NCI-H82 (cell line): ENCODE measurements at regions not wholly inside any gene's neighbourhood (a gene's known extent, or its start where the extent isn't known, plus 50 kb on each side); places are given as distances from the start of the nearest gene placed in this dataset.

Experiments used
- DNase-seq: peaks from one replicate; lab custom pipeline; 2025; lab: John Stamatoyannopoulos, UW

DNA sequence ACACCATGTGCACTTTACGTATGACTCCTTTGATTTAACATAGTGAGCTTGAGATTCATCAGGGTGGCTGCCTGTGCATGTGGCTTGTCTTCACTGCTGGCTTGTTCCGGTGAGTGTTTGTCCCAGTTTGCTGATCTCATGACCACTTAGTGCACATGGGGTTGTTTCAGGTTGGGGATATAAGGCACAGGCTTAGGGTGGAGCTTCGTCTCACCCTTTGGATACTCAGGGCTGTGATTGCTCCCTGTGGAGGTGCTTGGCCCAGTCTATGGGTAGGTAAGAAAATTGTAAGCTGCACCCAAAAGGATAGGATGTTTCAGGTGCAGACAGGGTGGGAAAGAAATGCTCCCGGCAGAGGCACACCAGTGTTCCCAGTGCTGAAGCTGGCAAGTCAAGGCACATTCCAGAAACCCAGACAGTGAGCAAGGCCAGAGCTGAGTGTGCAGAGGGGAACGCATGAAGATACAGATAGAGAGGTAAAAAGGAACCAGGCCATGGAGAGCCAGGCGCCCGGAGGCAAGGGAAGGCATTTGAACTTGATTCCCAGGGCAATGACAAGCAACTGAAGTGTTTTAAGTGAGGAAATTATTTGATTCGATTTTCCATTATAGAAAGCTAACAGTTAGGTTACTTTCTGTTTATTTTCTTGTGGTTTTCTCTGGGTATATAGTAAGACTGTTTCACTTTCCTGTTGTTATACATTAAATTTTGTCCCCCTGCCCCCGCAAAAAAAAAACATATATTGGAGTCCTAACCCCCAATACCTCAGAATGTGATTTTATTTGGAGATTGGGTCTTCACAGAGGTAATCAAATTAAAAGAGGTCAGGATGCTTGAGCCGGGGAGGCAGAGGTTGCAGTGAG is 289.8 kb upstream of the KLF6 start:
- DNase-seq: no peak

GRCh38 chr10:4073912-4074311 is 288.9 kb upstream of the KLF6 start:
- DNase-seq: no peak

GRCh38 chr10:4070921-4071660 is 286.1 kb upstream of the KLF6 start:
- no peak for DNase-seq

DNA sequence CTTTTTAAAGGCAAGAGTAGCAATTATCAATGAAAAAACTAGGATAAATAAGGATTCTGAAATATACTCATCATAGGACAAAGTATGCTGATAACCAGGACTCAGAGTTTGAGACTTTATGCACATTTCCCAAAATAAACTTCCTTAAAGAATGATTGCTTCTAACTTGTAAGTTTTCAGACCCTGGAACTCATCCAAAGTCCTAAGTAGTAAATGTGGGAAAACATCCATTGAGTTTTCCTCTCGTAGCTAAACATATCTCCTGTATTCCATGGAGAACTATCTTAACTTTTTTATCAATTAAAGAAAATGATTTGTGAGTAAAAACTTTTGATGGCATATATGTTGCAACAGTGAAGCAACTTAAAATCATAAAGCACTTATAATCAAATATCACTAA is 285.2 kb upstream of the KLF6 start:
- DNase-seq: no peak

GRCh38 chr10:4069491-4069890 is 284.5 kb upstream of the KLF6 start:
- no peak for DNase-seq

- no peak for DNase-seq
These were observed 283.6 kb upstream of the KLF6 start for GRCh38 chr10:4068629-4069028.

DNA sequence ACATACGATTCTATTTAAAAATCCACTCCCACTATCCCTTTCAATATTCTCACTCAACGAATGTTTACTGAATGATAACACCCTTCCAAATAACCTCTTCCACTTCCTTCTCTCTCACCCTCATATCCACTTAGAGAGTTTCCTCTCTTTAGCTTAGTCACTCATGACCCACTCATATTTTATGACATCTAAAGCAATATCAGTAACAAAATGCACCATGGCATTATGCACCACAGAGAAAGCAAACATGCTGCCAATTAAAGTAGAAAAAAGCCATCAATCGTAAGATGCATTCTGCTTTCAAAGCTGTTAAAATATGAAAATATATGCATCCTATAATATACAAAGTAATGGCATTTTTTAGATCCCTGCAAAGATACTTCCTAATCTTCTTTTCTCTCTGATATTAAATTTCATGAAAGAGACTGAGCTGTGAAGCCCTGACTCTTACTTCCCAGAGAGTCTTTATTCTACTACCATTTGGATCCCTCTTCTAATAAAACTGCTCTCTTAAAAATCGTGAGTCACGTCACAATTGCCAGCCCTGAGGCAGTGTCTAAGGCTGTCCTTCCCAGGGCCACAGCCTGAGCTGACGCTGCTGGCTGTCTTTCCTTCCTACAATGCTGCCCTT is 283.0 kb upstream of the KLF6 start:
- DNase-seq: no peak

DNA sequence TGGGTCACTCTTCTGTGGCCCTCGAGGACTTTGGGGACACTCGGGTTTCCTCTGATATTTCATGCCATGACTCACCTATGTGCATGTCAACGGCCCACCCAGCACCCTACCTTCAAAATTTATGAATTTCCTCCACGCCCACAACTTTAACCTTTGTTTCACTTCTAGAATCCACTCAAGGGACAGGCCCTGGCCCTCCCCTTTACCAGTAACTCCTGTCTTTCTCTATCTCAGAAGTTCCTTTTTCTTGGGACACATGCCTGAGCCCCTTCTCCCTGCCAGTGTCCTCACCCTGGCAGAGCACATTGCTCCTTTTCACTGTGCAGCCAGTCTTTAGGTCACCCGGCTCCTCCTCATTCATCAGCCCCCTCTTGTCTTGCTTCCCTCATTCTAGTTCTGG is 282.5 kb upstream of the KLF6 start:
- no peak for DNase-seq

GRCh38 chr10:4066581-4067390 is 281.8 kb upstream of the KLF6 start:
- DNase-seq: no peak

DNA sequence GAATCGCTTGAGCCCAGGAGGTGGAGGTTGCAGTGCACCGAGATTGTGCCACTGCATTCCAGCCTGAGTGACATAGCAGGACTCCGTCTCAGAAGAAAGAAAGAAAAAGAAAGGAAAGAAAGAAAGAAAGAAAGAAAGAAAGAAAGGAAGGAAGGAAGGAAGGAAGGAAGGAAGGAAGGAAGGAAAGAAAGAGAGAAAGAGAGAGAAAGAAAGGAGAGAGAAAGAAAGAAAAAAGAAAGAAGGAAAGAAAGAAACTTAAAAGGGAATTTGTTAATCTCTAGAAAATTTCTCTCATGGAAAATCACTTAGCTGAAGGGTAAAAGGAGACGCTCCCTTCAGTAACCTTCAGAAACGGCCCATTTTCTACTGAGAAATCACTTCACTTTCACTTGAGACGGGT is 279.5 kb upstream of the KLF6 start:
- no peak for DNase-seq

GRCh38 chr10:4063717-4064116 is 278.7 kb upstream of the KLF6 start:
- DNase-seq: no peak

GRCh38 chr10:4062751-4063150 is 277.7 kb upstream of the KLF6 start:
- DNase-seq: no peak

DNA sequence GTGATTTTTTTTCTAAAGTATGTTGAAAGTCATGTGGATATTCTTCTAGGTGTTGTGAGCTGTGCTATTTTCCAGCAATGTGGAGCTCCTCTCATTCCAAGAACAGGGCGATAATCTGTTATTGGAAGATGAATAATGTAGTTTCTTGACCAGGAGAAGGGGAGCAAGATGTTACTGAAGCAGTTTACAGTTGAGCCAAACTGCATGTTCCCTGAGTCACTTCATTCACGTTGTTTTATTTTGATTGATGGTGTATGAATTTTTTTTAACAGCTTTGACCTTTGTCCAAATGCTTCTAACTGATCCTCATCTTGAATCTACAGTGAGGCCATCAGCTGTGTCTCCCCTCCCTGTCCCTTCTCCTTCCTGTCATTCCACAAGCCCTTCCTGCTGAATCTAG is 277.1 kb upstream of the KLF6 start:
- DNase-seq: no peak

GRCh38 chr10:4061441-4061951 is 276.5 kb upstream of the KLF6 start:
- no peak for DNase-seq

DNA sequence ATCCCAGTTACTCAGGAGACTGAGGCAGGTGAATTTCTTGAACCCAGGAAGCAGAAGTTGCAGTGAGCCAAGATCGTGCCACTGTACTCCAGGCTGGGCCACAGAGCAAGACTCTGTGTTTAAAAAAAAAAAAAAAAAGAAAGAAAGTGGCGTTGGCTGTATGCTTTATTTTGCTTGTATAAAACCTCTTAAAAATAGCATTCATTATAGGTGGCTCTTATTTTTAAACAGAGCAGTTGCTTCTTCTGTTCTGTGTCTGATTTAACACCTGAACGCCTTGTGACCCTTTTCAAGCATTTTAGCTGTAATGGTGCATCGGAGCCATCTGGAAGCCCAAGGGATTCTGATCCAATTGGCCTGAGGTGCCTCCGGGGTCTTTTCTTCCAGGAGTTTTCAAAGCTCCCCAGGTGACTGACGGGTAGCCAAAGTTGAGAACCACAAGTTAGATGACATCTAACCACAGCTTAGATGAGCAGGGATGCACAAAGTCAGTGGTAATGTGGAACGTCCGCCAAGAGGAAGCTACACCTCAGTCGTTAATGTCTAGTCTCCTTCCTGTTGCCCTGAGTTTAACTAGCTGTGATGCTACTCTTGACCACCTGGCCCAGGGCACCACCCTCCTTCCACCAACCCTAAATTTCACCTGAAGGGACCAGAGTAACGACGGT is 274.6 kb upstream of the KLF6 start:
- no peak for DNase-seq

DNA sequence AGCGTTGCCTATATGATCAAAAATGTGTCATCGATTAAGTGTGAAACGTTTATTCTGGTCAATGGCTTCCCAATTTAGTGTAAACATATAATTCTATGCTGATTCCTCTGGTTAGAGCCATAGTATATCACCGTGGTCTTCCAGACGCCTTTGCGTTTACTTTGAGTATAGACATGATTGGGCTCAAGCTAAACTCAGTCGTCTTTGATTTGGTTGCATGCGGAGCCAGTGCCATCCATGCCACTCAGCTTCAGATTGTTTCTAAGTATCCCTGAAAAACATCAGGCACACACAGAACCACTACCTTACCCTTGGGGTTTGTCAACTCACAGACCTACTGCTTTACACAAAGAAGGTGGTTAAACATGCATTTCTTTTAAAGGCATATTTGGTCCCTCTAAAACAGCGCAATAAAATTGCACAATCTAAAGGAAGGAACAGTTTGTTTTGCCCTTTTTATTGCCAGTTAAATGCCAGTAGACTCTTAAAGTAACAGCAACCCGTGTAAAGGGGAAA is 273.6 kb upstream of the KLF6 start:
- DNase-seq: no peak

DNA sequence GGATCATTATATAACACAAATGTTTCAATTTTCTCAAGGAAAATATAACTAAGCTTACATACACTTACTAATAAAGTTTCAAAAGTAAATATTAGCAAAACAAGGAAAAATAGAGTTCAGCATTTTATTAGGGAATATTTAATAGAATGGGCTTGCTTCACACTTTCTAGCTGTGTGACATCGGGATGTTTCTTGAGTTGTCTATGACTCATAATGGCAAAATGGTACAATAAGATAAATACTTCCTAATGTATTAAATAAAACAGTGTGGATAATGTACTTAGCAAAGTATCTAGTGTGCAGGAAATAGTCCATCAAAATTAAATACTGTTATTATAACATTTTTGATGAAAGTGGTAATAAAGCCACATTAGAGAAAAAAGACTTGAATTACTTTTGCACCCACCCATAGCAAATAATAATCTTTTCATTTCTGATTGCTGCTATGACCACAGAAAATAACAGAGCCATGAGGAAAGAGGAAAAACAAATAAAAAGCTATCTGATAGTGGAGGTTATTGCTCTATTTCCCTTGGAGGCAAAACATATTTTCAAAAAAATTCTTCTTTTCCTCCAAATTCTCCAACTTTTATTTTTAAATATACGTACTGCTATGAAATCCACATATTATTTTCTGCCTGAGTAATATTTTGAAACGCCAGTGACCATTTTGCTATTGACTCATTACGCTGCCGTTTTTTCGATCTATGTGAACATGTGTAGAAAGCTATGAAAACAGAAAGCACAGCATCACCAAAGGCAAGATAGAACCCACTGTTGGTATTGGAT is 272.9 kb upstream of the KLF6 start:
- no peak for DNase-seq

GRCh38 chr10:4057021-4057420 is 272.0 kb upstream of the KLF6 start:
- DNase-seq: no peak

DNA sequence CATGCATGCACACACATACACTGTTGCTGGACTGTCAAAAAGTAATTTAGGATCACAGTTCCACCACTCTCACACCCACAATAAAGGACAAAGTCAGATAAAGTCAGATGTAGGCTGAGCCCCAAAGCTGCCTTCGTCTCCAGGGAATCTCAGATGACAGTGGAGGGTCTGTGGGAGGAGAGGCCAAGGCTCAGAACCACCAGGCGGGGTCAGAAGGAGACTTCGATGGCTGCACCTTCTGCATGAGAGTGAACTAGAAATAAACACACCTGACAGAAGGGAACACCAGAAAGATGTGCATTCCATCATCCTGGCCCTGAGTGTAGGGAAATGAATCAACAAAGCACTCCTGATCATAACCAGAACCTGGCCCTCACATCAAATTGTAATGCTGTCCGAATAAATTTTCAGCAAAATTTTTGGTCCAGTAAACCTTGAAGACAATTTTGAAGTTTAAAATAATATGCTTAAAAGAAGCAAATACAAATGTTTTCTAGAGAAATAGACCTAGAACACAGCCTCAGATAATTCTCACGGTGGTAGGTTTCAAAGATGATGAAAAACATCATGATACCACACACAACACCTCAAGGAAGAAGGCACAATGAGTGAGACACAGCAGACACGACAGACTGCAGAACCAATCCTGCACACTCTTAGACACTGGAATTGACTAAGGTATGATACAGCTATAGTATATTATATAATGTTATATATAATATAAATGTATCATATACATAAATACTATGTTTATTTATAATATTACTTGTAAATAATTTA is 269.8 kb upstream of the KLF6 start:
- DNase-seq: no peak

DNA sequence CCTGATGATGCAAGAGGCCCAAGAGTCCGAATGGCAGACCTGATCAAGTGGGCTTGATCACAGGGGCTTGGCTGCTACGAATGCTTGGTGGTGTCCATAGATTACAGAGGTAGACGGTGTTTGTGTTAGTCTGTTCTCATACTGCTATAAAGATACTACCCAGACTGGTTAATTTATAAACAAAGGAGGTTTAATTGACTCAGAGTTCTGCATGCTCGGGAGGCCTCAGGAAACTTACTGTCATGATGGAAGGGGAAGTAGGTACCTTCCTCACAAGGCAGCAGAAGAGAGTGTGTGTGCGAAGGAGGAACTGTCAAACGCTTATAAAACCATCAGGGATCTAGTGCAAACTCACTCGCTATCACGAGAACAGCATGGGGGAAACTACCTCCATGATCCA is 268.9 kb upstream of the KLF6 start:
- DNase-seq: no peak
